ENCODE measurements at regions not wholly inside any gene's neighbourhood (a gene's known extent, or its start where the extent isn't known, plus 50 kb on each side); places are given as distances from the start of the nearest gene placed in this dataset.

- Mint-ChIP-seq H3K4me1 (peaks cover 9% of the 10 kb centered on the region), H3K9me3 (peaks cover 6% of the 10 kb centered on the region), H3K36me3 (ENCODE audit: low read depth) (no peaks in the 10 kb centered on the region), H3K4me3 (no peak overlapping the region), H3K27ac (peak overlapping the region in 2 of 3 experiments; percentile 35 to 87), H3K27me3 (ENCODE audit: low read depth) (peaks cover 5% of the 10 kb centered on the region)
- TF ChIP-seq, protein P1, sequence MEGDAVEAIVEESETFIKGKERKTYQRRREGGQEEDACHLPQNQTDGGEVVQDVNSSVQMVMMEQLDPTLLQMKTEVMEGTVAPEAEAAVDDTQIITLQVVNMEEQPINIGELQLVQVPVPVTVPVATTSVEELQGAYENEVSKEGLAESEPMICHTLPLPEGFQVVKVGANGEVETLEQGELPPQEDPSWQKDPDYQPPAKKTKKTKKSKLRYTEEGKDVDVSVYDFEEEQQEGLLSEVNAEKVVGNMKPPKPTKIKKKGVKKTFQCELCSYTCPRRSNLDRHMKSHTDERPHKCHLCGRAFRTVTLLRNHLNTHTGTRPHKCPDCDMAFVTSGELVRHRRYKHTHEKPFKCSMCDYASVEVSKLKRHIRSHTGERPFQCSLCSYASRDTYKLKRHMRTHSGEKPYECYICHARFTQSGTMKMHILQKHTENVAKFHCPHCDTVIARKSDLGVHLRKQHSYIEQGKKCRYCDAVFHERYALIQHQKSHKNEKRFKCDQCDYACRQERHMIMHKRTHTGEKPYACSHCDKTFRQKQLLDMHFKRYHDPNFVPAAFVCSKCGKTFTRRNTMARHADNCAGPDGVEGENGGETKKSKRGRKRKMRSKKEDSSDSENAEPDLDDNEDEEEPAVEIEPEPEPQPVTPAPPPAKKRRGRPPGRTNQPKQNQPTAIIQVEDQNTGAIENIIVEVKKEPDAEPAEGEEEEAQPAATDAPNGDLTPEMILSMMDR (IDR thresholded peaks at IDR 0.05; ENCODE audit: unreplicated experiment in 3 of 3), result no peak
Measured at GRCh38 chr12:93167331-93167730, 210.4 kb upstream of the NUDT4 start.

GRCh38 chr12:93167841-93168492 is 209.8 kb upstream of the NUDT4 start:
- H3K27me3 Mint-ChIP-seq (ENCODE audit: low read depth), result peaks cover 5% of the 10 kb centered on the region
- H3K9me3 Mint-ChIP-seq, result peaks cover 6% of the 10 kb centered on the region
- H3K4me1 Mint-ChIP-seq, result peaks cover 9% of the 10 kb centered on the region
- peak overlapping the region; percentile 35 to 87 (median 53) for H3K27ac Mint-ChIP-seq
- TF ChIP-seq, protein P1 (IDR thresholded peaks at IDR 0.05; ENCODE audit: unreplicated experiment in 3 of 3), result no peak
- H3K4me3 Mint-ChIP-seq, result peak overlapping the region; percentile 72 to 82 (median 80)
- H3K36me3 Mint-ChIP-seq (ENCODE audit: low read depth), result no peaks in the 10 kb centered on the region

DNA sequence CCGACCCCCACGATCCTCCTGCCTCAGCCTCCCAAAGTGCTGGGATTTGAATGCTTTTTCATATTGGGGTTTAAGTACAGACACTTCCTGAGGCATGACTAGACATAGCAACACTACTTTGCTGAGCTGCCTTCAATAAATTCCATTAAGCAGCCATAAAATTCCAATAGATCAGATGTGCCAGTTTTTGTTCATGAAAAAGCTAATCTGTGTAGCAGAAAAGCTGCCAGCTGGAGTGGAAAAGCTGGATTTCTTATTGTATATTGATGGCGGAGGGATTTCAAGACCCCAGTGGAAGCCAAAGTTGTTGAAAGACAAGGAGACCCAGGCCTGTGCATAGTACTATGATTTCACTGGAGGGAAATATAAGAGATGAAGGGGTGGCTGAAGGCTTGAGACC is 209.0 kb upstream of the NUDT4 start:
- TF ChIP-seq, protein P1 (IDR thresholded peaks at IDR 0.05; ENCODE audit: unreplicated experiment in 3 of 3), result no peak
- Mint-ChIP-seq H3K9me3 (no peaks in the 10 kb centered on the region), H3K4me1 (peaks cover 9% of the 10 kb centered on the region), H3K27ac (no peak overlapping the region), H3K4me3 (peak overlapping the region in 2 of 3 experiments; percentile 11 to 37), H3K36me3 (ENCODE audit: low read depth) (no peaks in the 10 kb centered on the region), H3K27me3 (ENCODE audit: low read depth) (peaks cover 5% of the 10 kb centered on the region)

DNA sequence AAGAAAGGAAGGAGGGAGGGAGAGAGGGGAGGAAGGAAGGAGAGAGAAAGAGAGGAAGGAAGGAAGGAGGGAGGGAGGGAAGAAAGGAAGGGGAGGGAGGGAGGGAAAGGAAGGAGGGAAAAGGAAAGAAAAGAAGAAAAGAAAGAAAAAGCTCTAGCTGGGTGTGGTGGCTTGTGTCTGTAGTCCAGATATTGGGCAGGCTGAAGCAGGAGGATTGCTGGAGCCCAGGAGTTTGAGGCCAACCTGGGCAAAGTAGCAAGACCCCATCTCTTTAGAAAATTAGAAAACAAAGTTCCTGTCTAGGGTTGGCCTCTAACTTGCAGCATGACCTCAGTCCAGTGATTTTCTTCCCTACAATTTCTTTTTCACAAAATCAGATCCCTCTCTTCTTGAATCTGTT is 208.2 kb upstream of the NUDT4 start:
- peaks cover 5% of the 10 kb centered on the region for H3K27me3 Mint-ChIP-seq (ENCODE audit: low read depth)
- TF ChIP-seq, protein P1 (IDR thresholded peaks at IDR 0.05; ENCODE audit: unreplicated experiment in 3 of 3), result no peak
- H3K9me3 Mint-ChIP-seq, result no peaks in the 10 kb centered on the region
- H3K4me3 Mint-ChIP-seq, result no peak overlapping the region
- H3K27ac Mint-ChIP-seq, result no peak overlapping the region
- no peaks in the 10 kb centered on the region for H3K36me3 Mint-ChIP-seq (ENCODE audit: low read depth)
- peaks cover 9% of the 10 kb centered on the region for H3K4me1 Mint-ChIP-seq

- Mint-ChIP-seq H3K36me3 (ENCODE audit: low read depth) (no peaks in the 10 kb centered on the region), H3K4me3 (no peak overlapping the region), H3K9me3 (no peaks in the 10 kb centered on the region), H3K27me3 (ENCODE audit: low read depth) (peaks cover 3% of the 10 kb centered on the region), H3K4me1 (peaks cover 12% of the 10 kb centered on the region), H3K27ac (no peak overlapping the region)
- TF ChIP-seq, protein P1 (IDR thresholded peaks at IDR 0.05; ENCODE audit: unreplicated experiment in 3 of 3), result no peak
Measured at GRCh38 chr12:93170928-93171327, 206.8 kb upstream of the NUDT4 start.

Data from nephron (organoid).